ENCODE measurements at regions not wholly inside any gene's neighbourhood (a gene's known extent, or its start where the extent isn't known, plus 50 kb on each side); places are given as distances from the start of the nearest gene placed in this dataset.

DNA sequence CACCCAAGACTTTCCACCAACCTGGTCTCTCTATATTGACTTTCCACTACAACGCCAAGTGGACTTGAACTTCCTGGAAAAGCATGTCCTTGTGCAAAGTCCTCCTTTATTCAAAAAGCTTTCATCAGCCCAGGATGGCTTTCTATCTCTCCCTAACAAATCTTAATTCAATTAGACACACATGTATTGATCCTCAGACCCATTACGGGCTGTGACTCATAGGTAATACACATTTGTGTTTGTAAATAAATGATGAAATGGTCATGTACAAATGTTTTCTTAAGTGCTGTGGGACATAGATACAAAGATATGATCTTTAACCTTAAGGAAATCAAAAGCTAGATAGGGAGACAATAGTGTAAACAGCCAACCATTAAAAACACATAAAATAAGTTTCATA, 1189.7 kb downstream of the EFNB2 start:
- no peak for TF ChIP-seq ZNF274 (IDR thresholded peaks at IDR 0.05; ENCODE audit: low read depth, low read length)
- no peak overlapping the region for H3K4me3 ChIP-seq (ENCODE audit: low read length)

DNA sequence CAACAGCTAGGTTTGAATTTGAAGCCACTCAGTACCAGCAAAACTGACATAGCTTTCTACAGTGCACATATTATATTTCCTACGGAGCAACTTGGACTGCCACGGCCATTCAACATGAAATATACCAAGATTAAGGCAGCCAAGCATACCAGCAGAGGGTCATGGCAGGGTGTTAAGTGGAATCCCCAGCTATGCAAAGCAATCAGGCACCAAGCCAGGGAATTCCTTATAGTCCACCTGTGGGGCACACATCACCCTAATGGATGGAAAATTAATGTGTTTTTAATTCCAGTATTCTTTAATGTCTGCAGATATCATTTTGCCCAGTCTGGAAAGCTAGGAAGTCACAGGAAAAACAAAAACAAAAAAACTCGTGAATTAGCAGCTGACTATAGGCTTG, 1190.3 kb downstream of the EFNB2 start:
- no peak for TF ChIP-seq ZNF274 (IDR thresholded peaks at IDR 0.05; ENCODE audit: low read depth, low read length)
- no peak overlapping the region for H3K4me3 ChIP-seq (ENCODE audit: low read length)

DNA sequence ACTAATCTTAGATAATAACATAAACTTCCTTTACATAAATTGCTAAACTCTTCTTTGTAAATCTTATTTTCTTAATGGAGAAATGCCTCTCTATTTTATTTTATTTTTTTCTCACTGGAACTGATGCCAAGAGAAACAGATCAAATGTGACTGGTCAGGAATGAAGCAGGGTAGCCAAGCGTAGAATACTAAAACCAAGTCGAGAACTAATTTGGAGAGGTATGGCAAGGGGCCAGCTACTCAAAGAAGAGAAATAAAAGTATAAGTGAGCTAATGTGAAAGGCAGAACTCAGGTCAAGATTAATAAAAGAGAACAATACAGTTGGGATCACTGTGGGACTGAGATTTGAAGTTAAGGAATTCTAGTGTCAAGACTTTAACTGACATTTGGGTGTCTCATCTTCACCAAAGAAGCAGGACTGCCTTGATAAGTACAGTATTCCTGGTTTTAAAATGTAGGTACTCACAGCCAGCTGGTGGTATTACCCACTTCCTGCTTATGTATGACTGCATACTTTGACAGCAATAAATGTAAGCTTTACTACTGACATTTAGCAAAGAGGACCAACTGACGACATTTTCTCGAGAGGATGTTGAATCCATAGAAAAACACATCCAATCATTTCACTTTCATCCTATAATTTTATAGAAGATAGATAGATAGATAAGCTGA, 1192.2 kb downstream of the EFNB2 start:
- TF ChIP-seq ZNF274 (IDR thresholded peaks at IDR 0.05; ENCODE audit: low read depth, low read length) = no peak
- H3K4me3 ChIP-seq (ENCODE audit: low read length) = no peak overlapping the region

DNA sequence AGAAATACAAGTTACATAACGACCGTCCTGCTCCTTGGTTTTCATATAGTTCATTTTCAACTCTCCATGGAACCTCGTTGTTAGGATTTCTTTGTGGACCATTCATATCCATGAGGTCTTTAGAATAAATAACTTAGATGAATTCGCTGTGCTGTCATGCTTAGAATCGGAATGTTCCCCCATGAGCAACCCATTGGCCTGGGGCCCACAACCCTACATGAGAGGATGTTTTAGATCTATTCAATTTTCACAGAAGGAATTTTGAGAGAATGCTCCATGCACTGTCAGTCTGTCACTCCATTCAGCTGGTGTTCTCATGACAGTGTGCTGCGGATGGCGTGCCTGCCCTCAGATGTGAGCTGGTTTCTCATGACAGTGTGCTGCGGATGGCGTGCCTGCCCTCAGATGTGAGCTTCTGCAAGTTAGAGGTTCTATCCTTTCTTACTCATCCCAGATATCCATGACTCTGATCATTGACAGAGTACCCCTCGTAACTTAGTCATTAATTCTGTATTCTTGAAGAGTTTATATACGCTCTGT, 1193.1 kb downstream of the EFNB2 start:
- no peak for TF ChIP-seq ZNF274 (IDR thresholded peaks at IDR 0.05; ENCODE audit: low read depth, low read length)
- no peak overlapping the region for H3K4me3 ChIP-seq (ENCODE audit: low read length)

DNA sequence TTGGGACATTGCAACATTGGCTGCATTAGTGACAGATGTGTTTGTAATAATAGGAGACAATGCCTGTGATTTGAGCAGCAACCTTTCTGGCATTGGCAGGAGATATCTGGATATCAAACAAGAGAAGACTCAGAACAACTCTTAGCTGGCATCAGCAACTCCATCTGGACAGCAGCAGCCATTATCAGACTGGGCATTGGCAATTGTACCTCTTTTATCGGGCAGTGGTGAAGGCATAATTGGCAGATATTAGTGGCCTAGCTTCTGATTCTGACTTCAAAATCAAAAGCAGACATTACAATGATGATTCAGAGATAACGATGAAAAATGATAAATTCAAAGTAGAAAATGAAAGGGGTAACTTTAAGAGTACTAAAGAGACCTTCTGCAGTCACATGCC, 1193.7 kb downstream of the EFNB2 start:
- no peak overlapping the region for H3K4me3 ChIP-seq (ENCODE audit: low read length)
- no peak for TF ChIP-seq ZNF274 (IDR thresholded peaks at IDR 0.05; ENCODE audit: low read depth, low read length)

DNA sequence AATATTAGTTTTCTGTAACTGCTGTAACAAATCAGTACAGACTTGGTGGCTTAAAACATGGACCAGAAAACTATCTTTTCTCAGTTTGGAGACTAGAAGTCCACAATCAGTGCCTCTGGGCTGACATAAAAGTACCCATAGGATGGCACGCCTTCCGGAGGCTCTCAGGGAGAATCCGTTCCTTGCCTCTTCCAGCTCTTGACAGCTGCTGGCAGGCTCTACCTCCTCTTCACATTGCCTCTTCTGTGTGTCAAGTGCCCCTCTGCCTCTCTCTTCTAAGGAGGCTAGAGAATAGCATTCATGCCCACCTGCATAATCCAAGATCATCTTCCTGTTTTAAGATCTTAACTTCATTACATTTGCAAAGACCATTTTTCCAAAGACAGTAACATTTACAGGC, 1194.2 kb downstream of the EFNB2 start:
- no peak overlapping the region for H3K4me3 ChIP-seq (ENCODE audit: low read length)
- TF ChIP-seq ZNF274 (IDR thresholded peaks at IDR 0.05; ENCODE audit: low read depth, low read length) = no peak

DNA sequence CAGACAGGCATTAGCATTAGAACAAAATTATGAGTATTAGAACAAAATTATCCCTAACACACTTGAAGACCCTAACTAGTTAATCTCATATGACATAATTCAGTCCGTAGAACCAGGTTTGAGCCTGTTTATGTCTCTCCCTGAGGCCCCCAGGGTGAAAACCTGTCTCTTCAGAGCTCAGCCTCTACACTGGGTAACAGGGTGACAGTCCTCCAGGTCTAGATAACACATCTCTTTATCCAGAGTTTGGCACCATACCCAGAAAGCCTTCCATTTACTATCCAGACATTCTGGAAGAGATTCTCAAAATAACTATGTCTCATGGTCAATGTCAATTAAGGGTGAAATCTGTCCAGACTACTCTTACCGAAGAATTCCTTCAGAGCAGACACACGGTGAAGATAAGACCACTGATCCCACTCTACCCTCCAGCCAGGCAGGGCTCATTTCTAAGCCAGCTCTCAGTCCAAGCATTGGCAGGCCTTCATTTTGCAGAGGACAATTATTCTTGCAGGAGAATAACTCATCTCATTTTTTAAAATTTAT, 1195.3 kb downstream of the EFNB2 start:
- no peak overlapping the region for H3K4me3 ChIP-seq (ENCODE audit: low read length)
- no peak for TF ChIP-seq ZNF274 (IDR thresholded peaks at IDR 0.05; ENCODE audit: low read depth, low read length)

DNA sequence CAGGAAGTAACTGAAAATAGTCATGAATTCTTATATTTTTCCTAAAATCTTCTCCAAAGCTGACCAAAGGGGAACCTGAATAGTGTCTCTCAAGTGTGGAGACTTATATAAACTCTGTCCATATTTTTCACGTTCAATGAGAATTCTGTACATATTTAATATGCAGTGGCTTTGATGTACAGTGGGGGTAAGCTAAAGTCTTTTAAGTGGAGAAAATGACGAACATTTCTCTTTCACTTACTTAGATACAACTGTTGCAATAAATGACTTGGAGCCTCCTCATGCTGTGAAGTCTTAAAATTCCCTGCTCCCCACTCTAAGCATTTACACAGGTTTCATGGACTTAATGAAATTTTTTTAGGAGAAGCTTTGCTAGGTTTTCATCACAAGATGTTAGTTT, 1196.7 kb downstream of the EFNB2 start:
- no peak for TF ChIP-seq ZNF274 (IDR thresholded peaks at IDR 0.05; ENCODE audit: low read depth, low read length)
- no peak overlapping the region for H3K4me3 ChIP-seq (ENCODE audit: low read length)

DNA sequence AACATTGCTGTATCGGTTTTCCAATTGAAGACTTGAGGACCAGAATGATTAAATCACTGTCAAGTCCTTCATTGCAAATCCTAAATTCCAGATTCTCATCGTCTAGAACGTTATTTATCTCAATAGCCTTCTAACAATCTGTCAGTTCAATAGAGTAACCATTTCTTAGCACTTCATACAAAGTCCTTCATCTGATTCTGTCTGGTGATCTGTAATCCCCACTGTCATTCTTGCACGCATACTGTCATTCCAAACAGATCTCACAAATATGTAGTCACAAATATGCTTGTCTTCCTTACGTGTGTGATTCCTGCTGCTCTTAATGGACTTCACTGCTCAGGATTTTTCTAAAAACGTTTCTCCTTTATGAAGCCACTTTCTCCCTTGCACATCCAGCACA, 1197.5 kb downstream of the EFNB2 start:
- no peak for TF ChIP-seq ZNF274 (IDR thresholded peaks at IDR 0.05; ENCODE audit: low read depth, low read length)
- no peak overlapping the region for H3K4me3 ChIP-seq (ENCODE audit: low read length)

DNA sequence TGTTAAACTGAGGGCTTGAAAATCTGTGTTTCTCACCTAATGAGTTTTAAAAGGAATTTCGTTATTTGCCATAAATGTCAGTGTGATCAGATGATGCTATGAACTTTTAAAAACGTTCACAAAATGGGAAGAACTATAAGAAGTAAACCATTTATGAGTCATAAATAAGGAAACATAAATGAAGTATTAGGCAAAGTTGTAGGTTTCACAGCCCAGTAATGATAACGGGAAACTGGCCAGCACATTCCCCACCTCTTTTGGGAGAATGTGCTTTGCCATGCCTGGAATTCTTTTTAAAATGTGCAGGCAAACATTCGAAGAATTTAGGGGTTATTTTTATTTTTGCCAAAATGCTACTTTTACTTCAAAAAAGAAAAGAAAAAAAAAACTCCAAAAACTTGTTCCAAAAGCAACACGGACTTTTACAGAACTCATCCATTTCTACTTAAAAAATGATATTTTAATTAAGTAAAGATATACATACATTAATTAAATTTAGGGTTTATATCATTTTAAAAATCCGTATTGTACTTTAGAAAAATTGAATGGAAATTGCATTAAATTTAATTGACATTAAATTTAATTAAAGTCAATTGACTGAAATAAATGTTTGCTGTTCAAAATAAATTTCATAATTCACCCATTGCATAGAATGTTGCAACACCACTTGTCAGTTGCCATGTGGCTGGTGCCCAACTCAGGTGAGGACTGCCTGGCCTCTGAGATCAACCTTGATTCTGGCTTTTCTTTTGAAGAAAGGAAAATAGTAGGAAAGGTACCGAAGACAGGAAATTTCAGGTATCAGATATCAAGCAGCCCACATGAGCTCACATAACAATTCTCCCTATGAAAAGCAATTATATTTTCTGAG, 1198.5 kb downstream of the EFNB2 start:
- no peak overlapping the region for H3K4me3 ChIP-seq (ENCODE audit: low read length)
- TF ChIP-seq ZNF274 (IDR thresholded peaks at IDR 0.05; ENCODE audit: low read depth, low read length) = no peak

DNA sequence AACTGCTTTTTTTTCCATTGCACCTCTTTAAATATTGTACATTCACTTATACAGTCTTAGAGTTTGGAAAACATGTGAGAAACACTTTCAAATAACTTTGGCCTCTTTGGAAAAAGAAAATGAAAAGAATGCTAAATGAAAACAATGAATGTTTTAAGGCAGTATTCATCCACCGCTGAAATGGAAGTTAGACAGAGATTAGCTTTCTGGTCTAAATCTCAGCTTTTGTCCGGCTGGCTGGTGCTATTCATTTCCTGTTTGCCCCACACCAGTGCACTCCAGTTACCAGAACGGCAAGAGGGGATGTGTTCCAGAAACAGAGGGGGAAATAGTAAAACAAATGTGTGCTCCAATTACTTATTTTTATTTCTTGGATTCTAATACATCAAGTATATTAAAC, 1201.3 kb downstream of the EFNB2 start:
- no peak overlapping the region for H3K4me3 ChIP-seq (ENCODE audit: low read length)
- TF ChIP-seq ZNF274 (IDR thresholded peaks at IDR 0.05; ENCODE audit: low read depth, low read length) = no peak

DNA sequence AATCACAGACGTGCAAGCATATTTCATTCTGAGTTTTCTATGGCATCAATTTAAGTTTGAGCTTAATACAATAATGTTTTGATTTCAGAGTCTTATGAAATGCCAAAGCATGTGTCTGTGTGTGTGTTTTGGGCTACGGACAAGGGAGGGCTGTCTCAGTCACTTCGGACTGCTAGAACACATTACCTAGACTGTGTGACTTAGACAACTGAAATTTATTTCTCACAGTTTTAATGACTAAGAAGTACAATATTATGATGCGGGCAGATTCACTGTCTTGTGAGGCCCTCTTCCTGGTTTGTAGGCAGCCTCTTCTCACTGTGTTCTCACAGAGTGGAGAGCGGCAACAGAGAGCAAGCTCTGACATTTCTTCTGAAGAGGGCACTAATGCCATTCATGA, 1202.0 kb downstream of the EFNB2 start:
- TF ChIP-seq ZNF274 (IDR thresholded peaks at IDR 0.05; ENCODE audit: low read depth, low read length) = no peak
- H3K4me3 ChIP-seq (ENCODE audit: low read length) = no peak overlapping the region

DNA sequence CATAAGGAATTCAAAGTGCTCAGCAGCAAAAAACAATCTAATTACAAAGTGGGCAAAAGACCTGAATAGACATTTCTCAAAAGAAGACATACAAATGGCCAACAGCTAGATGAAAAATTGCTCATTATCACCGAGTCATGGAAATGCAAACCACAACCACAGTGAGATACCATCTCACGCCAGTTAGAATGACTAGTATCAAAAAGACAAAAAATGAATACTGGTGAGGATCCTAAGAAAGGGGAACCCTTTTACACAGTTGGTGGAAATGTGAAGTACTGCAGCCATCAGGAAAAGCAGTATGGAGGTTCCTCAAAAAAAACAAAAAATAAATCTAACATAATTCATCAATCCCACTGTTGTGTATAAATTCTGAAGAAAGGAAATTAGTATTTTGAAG, 1206.1 kb downstream of the EFNB2 start:
- H3K4me3 ChIP-seq (ENCODE audit: low read length) = no peak overlapping the region

DNA sequence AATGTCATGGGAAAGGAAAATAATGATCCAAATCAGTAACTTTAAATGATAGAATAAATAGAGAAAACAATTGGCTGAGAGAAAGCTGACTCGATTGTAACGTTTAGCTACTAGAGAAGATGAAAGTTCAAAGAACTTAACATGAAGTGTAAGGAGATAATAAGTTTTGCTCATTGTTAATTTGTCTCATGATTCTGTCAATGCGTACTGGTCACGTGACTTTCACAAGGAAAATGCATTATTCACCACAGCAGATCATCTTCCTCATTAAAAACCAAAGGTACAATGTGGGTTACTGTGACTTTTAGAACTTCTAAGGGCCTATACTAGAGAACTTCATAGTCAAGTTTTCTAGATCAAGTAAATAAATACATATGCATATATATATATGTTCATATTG, 1207.2 kb downstream of the EFNB2 start:
- no peak for TF ChIP-seq ZNF274 (IDR thresholded peaks at IDR 0.05; ENCODE audit: low read depth, low read length)
- H3K4me3 ChIP-seq (ENCODE audit: low read length) = no peak overlapping the region

More for the DNA sequence above, 1206.1 kb downstream of the EFNB2 start:
- no peak for TF ChIP-seq ZNF274 (IDR thresholded peaks at IDR 0.05; ENCODE audit: low read depth, low read length)

Measured in GM08714 (cell line).